ENCODE measurements at regions not wholly inside any gene's neighbourhood (a gene's known extent, or its start where the extent isn't known, plus 50 kb on each side); places are given as distances from the start of the nearest gene placed in this dataset.

DNA sequence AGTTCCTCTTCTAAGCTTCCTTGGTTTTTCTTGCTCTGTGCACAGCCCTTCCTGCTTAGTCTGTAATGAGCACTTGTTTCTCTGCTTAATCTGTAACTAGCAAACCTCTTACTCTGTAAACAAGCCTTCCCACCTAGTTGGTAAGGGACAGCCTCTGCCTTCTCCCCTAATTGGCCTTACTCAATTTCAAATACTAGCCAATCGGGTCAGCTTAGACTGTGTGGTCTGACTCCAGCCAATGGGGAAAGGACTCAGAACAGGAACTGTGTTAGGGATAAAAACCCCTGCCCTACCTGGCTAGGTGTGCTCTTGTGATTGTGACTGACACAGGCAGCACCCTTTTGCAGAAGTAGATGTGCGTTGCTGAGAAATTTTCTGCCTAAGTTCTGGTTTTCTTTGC, 136.5 kb upstream of the AADAT start:
- H2AFZ ChIP-seq (ENCODE audit: low read depth, low read length), result no peak overlapping the region
- ATAC-seq, result no peak

More for the DNA sequence above, 136.5 kb upstream of the AADAT start:
- no peak overlapping the region for H3K9ac ChIP-seq (ENCODE audit: insufficient read depth in 1 of 2, low read depth in 2 of 2, low read length in 2 of 2)
- H3K36me3 ChIP-seq (ENCODE audit: control insufficient read depth, insufficient read depth, low read length), result no peaks in the 10 kb centered on the region
- in situ Hi-C loops (cut with MboI), result no loop called here
- ChIA-PET CTCF (ENCODE audit: low intra/inter-chr PET ratio) (no interaction called here), POLR2A (no interaction called here)
- no peak overlapping the region for H3K27ac ChIP-seq (ENCODE audit: extremely low read depth, low read depth, low read length)
- no TSS peak for BruUV-seq (replicated peaks)
- no peaks in the 10 kb centered on the region for H3K9me1 ChIP-seq (ENCODE audit: control insufficient read depth, insufficient read depth, low read length)
- intact Hi-C loops (cut with micrococcal nuclease), result no loop called here
- H3K79me2 ChIP-seq (ENCODE audit: control insufficient read depth, insufficient read depth, low read length), result no peaks in the 10 kb centered on the region
- H3K4me2 ChIP-seq (ENCODE audit: insufficient read depth, low read length), result no peak overlapping the region
- H3K27me3 ChIP-seq (ENCODE audit: control insufficient read depth in 2 of 2, insufficient read depth in 2 of 2, low read length in 2 of 2), result no peaks in the 10 kb centered on the region
- TF ChIP-seq MCM7 (IDR thresholded peaks at IDR 0.05) (no peak), ETV6 (IDR thresholded peaks at IDR 0.05; ENCODE audit: borderline replicate concordance in 1 of 2, low read depth in 2 of 2, low read length in 1 of 2) (no peak), ETV6 (CRISPR knock-in tag; IDR thresholded peaks at IDR 0.05; ENCODE audit: borderline replicate concordance) (no peak), L3MBTL2 (IDR thresholded peaks at IDR 0.05) (no peak), ZNF143 (CRISPR knock-in tag; IDR thresholded peaks at IDR 0.05) (no peak), ZNF583 (CRISPR knock-in tag; IDR thresholded peaks at IDR 0.05) (no peak), HNRNPLL (IDR thresholded peaks at IDR 0.05; ENCODE audit: low read depth, low read length, poor library complexity, severe bottlenecking) (no peak), SOX6 (IDR thresholded peaks at IDR 0.05) (no peak), ZNF197 (CRISPR knock-in tag; IDR thresholded peaks at IDR 0.05; ENCODE audit: low read depth) (no peak), SMAD2 (IDR thresholded peaks at IDR 0.05; ENCODE audit: low read depth, low read length) (no peak), RHOXF2B (CRISPR knock-in tag; conservative IDR thresholded peaks at IDR 0.05) (no peak), ZNF408 (CRISPR knock-in tag; IDR thresholded peaks at IDR 0.05; ENCODE audit: low read depth) (no peak), RUNX1 (IDR thresholded peaks at IDR 0.05; ENCODE audit: low read depth) (no peak), LCOR (CRISPR knock-in tag; IDR thresholded peaks at IDR 0.05) (no peak)
- TF ChIP-seq, protein P1, sequence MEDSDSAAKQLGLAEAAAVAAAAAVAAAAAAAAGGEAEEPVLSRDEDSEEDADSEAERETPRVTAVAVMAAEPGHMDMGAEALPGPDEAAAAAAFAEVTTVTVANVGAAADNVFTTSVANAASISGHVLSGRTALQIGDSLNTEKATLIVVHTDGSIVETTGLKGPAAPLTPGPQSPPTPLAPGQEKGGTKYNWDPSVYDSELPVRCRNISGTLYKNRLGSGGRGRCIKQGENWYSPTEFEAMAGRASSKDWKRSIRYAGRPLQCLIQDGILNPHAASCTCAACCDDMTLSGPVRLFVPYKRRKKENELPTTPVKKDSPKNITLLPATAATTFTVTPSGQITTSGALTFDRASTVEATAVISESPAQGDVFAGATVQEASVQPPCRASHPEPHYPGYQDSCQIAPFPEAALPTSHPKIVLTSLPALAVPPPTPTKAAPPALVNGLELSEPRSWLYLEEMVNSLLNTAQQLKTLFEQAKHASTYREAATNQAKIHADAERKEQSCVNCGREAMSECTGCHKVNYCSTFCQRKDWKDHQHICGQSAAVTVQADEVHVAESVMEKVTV (CRISPR knock-in tag; IDR thresholded peaks at IDR 0.05), result no peak
- TF ChIP-seq, protein P2, sequence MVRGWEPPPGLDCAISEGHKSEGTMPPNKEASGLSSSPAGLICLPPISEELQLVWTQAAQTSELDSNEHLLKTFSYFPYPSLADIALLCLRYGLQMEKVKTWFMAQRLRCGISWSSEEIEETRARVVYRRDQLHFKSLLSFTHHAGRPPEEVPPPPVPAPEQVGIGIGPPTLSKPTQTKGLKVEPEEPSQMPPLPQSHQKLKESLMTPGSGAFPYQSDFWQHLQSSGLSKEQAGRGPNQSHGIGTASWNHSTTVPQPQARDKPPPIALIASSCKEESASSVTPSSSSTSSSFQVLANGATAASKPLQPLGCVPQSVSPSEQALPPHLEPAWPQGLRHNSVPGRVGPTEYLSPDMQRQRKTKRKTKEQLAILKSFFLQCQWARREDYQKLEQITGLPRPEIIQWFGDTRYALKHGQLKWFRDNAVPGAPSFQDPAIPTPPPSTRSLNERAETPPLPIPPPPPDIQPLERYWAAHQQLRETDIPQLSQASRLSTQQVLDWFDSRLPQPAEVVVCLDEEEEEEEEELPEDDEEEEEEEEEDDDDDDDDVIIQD (CRISPR knock-in tag; IDR thresholded peaks at IDR 0.05), result no peak
- TF ChIP-seq, protein P3, sequence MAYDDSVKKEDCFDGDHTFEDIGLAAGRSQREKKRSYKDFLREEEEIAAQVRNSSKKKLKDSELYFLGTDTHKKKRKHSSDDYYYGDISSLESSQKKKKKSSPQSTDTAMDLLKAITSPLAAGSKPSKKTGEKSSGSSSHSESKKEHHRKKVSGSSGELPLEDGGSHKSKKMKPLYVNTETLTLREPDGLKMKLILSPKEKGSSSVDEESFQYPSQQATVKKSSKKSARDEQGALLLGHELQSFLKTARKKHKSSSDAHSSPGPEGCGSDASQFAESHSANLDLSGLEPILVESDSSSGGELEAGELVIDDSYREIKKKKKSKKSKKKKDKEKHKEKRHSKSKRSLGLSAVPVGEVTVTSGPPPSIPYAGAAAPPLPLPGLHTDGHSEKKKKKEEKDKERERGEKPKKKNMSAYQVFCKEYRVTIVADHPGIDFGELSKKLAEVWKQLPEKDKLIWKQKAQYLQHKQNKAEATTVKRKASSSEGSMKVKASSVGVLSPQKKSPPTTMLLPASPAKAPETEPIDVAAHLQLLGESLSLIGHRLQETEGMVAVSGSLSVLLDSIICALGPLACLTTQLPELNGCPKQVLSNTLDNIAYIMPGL (CRISPR knock-in tag; IDR thresholded peaks at IDR 0.05), result no peak
- no peak overlapping the region for H3K4me3 ChIP-seq
- no peak for FAIRE-seq
- 0% methylated on average over 2 of the region's 2 CpGs for WGBS (ENCODE audit: insufficient coverage, low coverage, missing lambda C conversion rate)
- H3K4me1 ChIP-seq (replicated peaks in 1 of 2; ENCODE audit: control insufficient read depth in 2 of 2, insufficient read depth in 2 of 2, low read length in 2 of 2), result no peaks in the 10 kb centered on the region
- no peaks in the 10 kb centered on the region for H3K9me3 ChIP-seq (replicated peaks; ENCODE audit: control insufficient read depth, insufficient read depth, low read depth, low read length)
- no peak for DNase-seq (ENCODE audit: extremely low read depth in 1 of 4, low spot score in 3 of 4)
- no peaks in the 10 kb centered on the region for H4K20me1 ChIP-seq (replicated peaks; ENCODE audit: control insufficient read depth, insufficient read depth, low read length)

All from K562 (cell line).